HG02981 (cell line): ENCODE measurements at regions not wholly inside any gene's neighbourhood (a gene's known extent, or its start where the extent isn't known, plus 50 kb on each side); places are given as distances from the start of the nearest gene placed in this dataset.

Experiments used
- ATAC-seq: cut with Tn5 transposase; IDR thresholded peaks from one replicate; pipeline ENCODE4 v1.9.1; 2021; ENCODE audit warnings: mild to moderate bottlenecking, moderate library complexity; ENCODE audit not compliant: unreplicated experiment

- ATAC-seq = no peak
Measured at GRCh38 chr6:156167625-156168071, 609.5 kb upstream of the ARID1B start.

- no peak for ATAC-seq
Measured at GRCh38 chr6:156167016-156167624, 610.1 kb upstream of the ARID1B start.

- no peak for ATAC-seq
Measured at GRCh38 chr6:156166093-156166492, 611.1 kb upstream of the ARID1B start.

GRCh38 chr6:156164701-156165452 is 612.3 kb upstream of the ARID1B start:
- ATAC-seq = no peak

GRCh38 chr6:156163311-156163710 is 613.9 kb upstream of the ARID1B start:
- ATAC-seq = no peak

GRCh38 chr6:156161471-156161870 is 615.7 kb upstream of the ARID1B start:
- no peak for ATAC-seq

- no peak for ATAC-seq
Measured at GRCh38 chr6:156160795-156161165, 616.4 kb upstream of the ARID1B start.

- no peak for ATAC-seq
Measured at GRCh38 chr6:156160007-156160794, 617.0 kb upstream of the ARID1B start.

- no peak for ATAC-seq
Measured at GRCh38 chr6:156154896-156155295, 622.3 kb upstream of the ARID1B start.

GRCh38 chr6:156150391-156150790 is 626.8 kb upstream of the ARID1B start:
- ATAC-seq = no peak

GRCh38 chr6:156146891-156147290 is 630.3 kb upstream of the ARID1B start:
- ATAC-seq = no peak

- ATAC-seq = peak; percentile 99
Measured at GRCh38 chr6:156131221-156131903, 645.8 kb upstream of the ARID1B start.

- no peak for ATAC-seq
Measured at GRCh38 chr6:156126535-156126934, 650.6 kb upstream of the ARID1B start.

GRCh38 chr6:156125844-156126243 is 651.3 kb upstream of the ARID1B start:
- no peak for ATAC-seq

GRCh38 chr6:156123731-156124130 is 653.4 kb upstream of the ARID1B start:
- ATAC-seq = no peak

- no peak for ATAC-seq
Measured at GRCh38 chr6:156121973-156122372, 655.2 kb upstream of the ARID1B start.

- ATAC-seq = no peak
Measured at GRCh38 chr6:156114541-156114940, 658.9 kb upstream of the NOX3 start.

- no peak for ATAC-seq
Measured at GRCh38 chr6:156113631-156114030, 658.0 kb upstream of the NOX3 start.

GRCh38 chr6:156111913-156112312 is 656.3 kb upstream of the NOX3 start:
- ATAC-seq = no peak

- ATAC-seq = no peak
Measured at GRCh38 chr6:156110249-156110648, 654.6 kb upstream of the NOX3 start.

- no peak for ATAC-seq
Measured at GRCh38 chr6:156109713-156110112, 654.1 kb upstream of the NOX3 start.
